GM18519 (cell line): ENCODE measurements at regions not wholly inside any gene's neighbourhood (a gene's known extent, or its start where the extent isn't known, plus 50 kb on each side); places are given as distances from the start of the nearest gene placed in this dataset.

Experiments
- ATAC-seq: cut with Tn5 transposase; IDR thresholded peaks from one replicate; pipeline ENCODE4 v1.9.1; 2021; ENCODE audit warnings: mild to moderate bottlenecking, moderate library complexity; ENCODE audit not compliant: unreplicated experiment, low FRiP score

- no peak for ATAC-seq
These were observed 250.2 kb downstream of the PLA2G4A start for GRCh38 chr1:187078916-187079315.

DNA sequence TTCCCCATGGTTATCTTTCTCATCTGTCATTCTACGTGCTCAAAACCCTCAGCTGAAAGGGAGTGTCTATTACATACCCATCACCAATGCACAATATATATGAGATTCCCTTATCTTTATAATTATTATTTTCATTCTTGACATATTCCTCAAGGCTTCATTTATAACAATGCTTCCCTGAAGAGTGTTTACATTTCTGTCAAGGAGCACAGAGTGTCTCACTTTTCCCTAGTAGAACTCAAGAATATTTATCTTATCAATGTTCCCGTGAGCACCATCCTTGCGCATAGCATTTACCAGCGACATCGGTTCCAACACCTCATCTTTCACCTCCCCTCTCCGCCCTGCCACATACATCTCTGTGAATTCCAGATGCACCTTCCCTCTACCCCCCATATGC, 250.6 kb downstream of the PLA2G4A start:
- no peak for ATAC-seq

GRCh38 chr1:187091666-187092065, 262.9 kb downstream of the PLA2G4A start:
- no peak for ATAC-seq

- ATAC-seq, result no peak
These were observed 263.4 kb downstream of the PLA2G4A start for GRCh38 chr1:187092104-187092503.

GRCh38 chr1:187096689-187097088, 267.9 kb downstream of the PLA2G4A start:
- ATAC-seq, result no peak

DNA sequence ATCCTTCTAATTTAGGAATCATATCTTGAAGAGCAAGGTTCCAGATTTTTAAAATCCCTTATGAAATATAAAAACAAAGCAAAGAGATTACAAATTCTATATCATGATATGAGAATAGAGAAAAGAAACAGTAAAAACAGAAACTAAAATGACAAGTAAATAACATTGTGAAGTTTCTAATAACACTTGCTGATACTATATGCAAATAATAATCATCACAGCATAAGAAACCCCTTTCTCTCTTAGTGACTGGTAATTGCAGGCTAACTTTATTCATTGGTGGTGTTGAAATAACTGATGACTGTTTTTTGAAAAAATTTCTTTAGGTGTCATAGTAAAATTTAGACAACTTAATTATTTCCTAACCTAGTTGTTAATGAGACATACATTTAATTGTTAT, 281.6 kb downstream of the PLA2G4A start:
- no peak for ATAC-seq

GRCh38 chr1:187114792-187115191, 286.0 kb downstream of the PLA2G4A start:
- no peak for ATAC-seq

GRCh38 chr1:187121661-187122060, 292.9 kb downstream of the PLA2G4A start:
- no peak for ATAC-seq

GRCh38 chr1:187122566-187122965, 293.8 kb downstream of the PLA2G4A start:
- ATAC-seq, result no peak

DNA sequence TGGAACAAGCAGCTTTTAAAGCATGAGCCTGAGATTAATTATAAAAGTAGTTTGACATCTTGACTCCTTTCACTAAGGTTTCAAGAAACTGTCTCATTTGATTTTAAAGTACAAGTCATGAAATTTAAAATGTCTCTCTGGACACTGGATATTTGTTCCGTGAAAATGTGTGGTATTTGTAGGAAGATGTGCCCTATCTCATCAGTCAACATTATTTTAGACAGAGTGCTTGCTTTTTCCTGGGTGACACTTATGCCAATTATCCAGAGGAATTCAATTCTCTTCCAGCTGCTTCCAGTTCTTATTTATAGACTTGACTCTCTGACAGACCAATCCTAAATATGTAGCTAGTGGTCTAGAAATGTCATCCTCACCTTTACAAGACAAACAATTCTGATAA, 300.4 kb downstream of the PLA2G4A start:
- no peak for ATAC-seq

DNA sequence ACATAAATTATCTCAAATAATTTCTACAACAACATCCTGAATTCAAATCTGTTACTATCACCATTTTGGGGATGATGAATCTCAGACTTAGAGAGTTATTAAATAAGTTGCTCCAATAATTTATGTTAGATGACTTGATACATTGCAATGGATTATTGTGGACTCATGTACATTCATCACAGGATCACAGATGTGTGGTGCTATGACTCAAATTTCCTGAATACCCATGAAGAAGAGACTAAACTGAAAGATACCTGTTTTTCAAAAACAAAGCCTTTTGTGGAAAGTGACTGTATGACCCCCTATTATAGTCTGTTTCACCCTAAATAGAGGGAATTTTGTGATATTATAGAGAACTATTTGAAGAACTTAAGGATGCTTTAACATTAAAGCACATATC, 315.0 kb downstream of the PLA2G4A start:
- no peak for ATAC-seq

GRCh38 chr1:187146388-187146787, 317.6 kb downstream of the PLA2G4A start:
- no peak for ATAC-seq

DNA sequence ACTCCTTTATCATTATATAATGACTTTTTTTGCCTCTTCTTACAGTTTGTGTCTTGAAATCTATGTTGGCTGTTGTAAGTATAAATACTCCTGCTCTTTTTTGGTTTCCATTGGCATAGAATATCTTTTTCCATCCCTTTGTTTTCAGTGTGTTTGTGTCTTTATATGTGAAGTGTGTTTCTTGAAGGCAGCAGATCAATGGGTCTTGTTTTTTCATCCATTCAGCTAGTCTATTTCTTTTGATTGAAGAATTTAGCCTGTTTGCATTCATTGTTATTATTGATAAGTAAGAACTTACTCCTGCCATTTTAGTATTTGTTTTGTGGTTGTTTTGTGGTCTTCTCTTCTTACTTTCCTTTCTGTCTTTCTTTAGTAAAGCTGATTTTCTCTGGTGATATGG, 322.8 kb downstream of the PLA2G4A start:
- ATAC-seq, result no peak

GRCh38 chr1:187153047-187153446, 324.3 kb downstream of the PLA2G4A start:
- no peak for ATAC-seq

DNA sequence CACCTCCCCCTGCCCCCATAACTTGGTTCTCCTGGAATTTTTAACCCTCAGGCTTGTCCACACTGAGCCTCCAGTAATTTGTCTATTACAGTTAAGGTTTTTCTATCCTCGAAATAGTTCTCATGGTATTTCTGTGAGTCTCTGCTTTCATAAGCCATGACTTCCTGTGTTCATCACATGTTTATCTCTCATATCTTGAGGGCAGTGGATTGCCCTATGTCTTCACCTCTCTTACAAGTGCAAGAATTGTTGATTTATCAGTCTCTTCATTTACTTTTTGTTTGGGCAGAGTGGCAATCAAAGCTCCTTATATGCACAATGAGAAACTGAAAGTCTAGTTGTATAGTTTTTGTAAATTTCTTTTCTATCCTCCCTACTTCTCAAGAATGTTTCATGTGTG, 328.4 kb downstream of the PLA2G4A start:
- ATAC-seq, result no peak

- no peak for ATAC-seq
These were observed 328.8 kb downstream of the PLA2G4A start for GRCh38 chr1:187157552-187157951.

GRCh38 chr1:187167555-187167954, 338.8 kb downstream of the PLA2G4A start:
- no peak for ATAC-seq

GRCh38 chr1:187168297-187168696, 339.5 kb downstream of the PLA2G4A start:
- ATAC-seq, result no peak

DNA sequence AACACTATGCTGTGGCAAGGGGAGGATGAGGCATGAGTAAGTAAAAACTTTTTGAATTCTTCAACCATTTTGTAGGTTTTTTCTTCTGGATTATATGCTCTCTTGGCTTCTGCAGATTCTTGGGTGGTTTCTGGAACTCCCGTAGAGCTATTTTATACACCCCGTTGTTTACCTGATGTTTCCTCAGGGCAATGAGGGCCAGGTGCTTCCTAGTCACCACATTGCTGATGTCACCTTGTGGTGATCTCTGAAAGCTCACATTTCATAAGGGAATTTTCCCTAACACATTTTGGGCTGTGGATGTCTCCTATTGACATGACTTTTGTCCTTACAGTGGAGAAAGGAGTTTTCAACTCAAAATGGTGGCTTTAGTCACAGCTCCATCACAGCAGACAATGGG, 356.6 kb downstream of the PLA2G4A start:
- ATAC-seq, result no peak

DNA sequence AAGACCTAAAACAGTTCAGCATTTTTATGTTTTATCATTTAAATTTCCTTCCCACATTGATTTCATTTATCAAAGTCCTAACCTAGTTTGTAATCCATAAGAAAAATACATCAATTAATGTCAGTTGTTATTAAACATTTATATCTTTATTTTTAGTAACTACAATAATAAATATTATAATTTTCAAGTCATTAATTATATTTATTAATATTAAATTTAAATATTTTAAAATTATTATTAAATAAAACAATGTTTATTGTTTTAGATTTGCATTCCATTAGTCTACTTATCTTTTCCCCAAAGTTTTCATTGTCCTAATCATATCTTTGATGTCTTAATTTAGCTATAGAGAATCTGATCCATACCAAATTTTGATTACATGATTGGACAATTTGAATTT, 368.9 kb downstream of the PLA2G4A start:
- ATAC-seq, result no peak

- ATAC-seq, result no peak
These were observed 374.5 kb downstream of the PLA2G4A start for GRCh38 chr1:187203257-187203656.

DNA sequence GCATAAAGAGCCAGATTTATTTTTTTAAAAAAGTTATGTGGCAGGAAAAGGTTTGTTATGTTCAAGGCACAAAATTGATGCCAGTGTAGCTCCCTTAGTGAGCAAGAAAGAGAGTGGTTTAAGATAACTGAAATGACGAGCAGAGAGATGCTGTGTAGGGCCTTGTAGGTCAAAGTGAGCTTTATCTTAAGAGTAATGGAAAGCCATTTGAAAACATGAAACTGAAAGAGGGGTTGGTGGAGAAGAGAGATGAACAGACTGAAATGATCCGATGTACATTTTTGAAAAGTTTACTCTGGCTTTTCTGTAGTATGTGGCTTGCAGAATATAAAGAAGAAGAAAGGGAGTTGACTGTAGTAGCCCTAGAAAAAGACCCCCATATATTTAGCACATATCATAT, 383.6 kb downstream of the PLA2G4A start:
- ATAC-seq, result no peak

DNA sequence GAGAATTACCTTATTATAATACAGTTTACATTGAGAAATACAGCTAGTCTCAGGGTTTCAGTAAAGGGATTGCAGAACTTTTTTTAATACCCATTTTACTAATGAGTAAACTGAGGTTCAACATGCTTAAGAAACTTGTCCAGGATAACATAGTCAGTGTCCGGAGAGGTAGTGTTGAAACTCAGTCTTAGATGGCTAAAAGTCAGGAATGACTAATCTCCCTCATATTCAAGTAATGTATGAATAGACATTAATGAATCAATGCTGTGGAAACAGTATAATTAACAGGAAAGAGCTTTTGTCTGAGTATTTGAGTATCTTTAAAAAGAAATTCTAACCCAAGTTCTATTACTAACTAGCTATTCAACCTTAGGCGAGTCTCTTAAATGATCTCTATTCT, 397.6 kb downstream of the PLA2G4A start:
- ATAC-seq, result no peak
